Left kidney (tissue), 1 donor: ENCODE measurements at regions not wholly inside any gene's neighbourhood (a gene's known extent, or its start where the extent isn't known, plus 50 kb on each side); places are given as distances from the start of the nearest gene placed in this dataset.

Experiments
- DNase-seq: peaks from one replicate; pipeline ENCODE4 v3.0.0-alpha.2; 2013

GRCh38 chr13:64278493-64278892 is 2862.8 kb upstream of the PCDH20 start:
- DNase-seq: no peak

- DNase-seq: no peak
These were observed 2861.4 kb upstream of the PCDH20 start for GRCh38 chr13:64277097-64277496.

GRCh38 chr13:64276232-64276631 is 2860.6 kb upstream of the PCDH20 start:
- DNase-seq: no peak

GRCh38 chr13:64274481-64275217 is 2859.0 kb upstream of the PCDH20 start:
- DNase-seq: no peak

- DNase-seq: no peak
These were observed 2858.1 kb upstream of the PCDH20 start for GRCh38 chr13:64273780-64274179.

GRCh38 chr13:64272681-64273080 is 2857.0 kb upstream of the PCDH20 start:
- no peak for DNase-seq

- DNase-seq: no peak
These were observed 2850.4 kb upstream of the PCDH20 start for GRCh38 chr13:64266024-64266423.

- DNase-seq: no peak
These were observed 2847.6 kb upstream of the PCDH20 start for GRCh38 chr13:64263285-64263684.

- DNase-seq: no peak
These were observed 2841.1 kb upstream of the PCDH20 start for GRCh38 chr13:64256751-64257150.

- DNase-seq: no peak
These were observed 2840.3 kb upstream of the PCDH20 start for GRCh38 chr13:64255988-64256387.

GRCh38 chr13:64248371-64249065 is 2832.9 kb upstream of the PCDH20 start:
- DNase-seq: no peak

- DNase-seq: no peak
These were observed 2823.7 kb upstream of the PCDH20 start for GRCh38 chr13:64239372-64239771.

GRCh38 chr13:64234255-64234654 is 2818.6 kb upstream of the PCDH20 start:
- no peak for DNase-seq

GRCh38 chr13:64223016-64223415 is 2807.4 kb upstream of the PCDH20 start:
- DNase-seq: no peak

- no peak for DNase-seq
These were observed 2791.0 kb upstream of the PCDH20 start for GRCh38 chr13:64206430-64207225.

GRCh38 chr13:64202517-64202916 is 2786.9 kb upstream of the PCDH20 start:
- no peak for DNase-seq

GRCh38 chr13:64197232-64197631 is 2781.6 kb upstream of the PCDH20 start:
- no peak for DNase-seq

GRCh38 chr13:64186503-64187250 is 2771.0 kb upstream of the PCDH20 start:
- DNase-seq: no peak

- DNase-seq: no peak
These were observed 2770.4 kb upstream of the PCDH20 start for GRCh38 chr13:64186071-64186470.

- no peak for DNase-seq
These were observed 2765.1 kb upstream of the PCDH20 start for GRCh38 chr13:64180756-64181155.

- DNase-seq: no peak
These were observed 2750.2 kb upstream of the PCDH20 start for GRCh38 chr13:64165826-64166225.

- DNase-seq: no peak
These were observed 2748.8 kb upstream of the PCDH20 start for GRCh38 chr13:64164435-64164834.
